WTC11 (cell line): ENCODE measurements at regions not wholly inside any gene's neighbourhood (a gene's known extent, or its start where the extent isn't known, plus 50 kb on each side); places are given as distances from the start of the nearest gene placed in this dataset.
"Not testable (repeated sequence)": the region's sequence is repeated elsewhere in the genome, so short reads cannot be mapped to it uniquely, and the experiment has no call there.

Experiments
- ATAC-seq: fragments of 200-7000 bp; cut with Tn5 transposase; 2 replicates; pipeline ENCODE4 v1.10.0; 2021; ENCODE audit warnings: mild to moderate bottlenecking, moderate library complexity
- CTCF ChIA-PET: fragments of 300-600 bp; sonication (Branson Sonifier 250); formaldehyde crosslinking; loops from one replicate; lab custom pipeline; 2021; ENCODE audit warnings: antibody characterized with exemption; lab: Charles Lee
- POLR2A ChIA-PET: fragments of 350-600 bp; sonication (Branson Sonifier 250); formaldehyde crosslinking; loops from one replicate; lab custom pipeline; 2021; ENCODE audit warnings: antibody characterized with exemption; lab: Charles Lee
- DNase-seq: peaks from one replicate; pipeline ENCODE4 v3.0.0; 2021; ENCODE audit warnings: low spot score
- H3K27ac Mint-ChIP-seq: 2 replicates; pipeline ENCODE4 v1.8.0; 2021; ENCODE audit warnings: mixed read lengths
- H3K27me3 Mint-ChIP-seq: 2 replicates; pipeline ENCODE4 v1.8.0; 2021; ENCODE audit warnings: low read depth, mild to moderate bottlenecking, moderate library complexity, mixed read lengths
- H3K36me3 Mint-ChIP-seq: 2 replicates; pipeline ENCODE4 v1.8.0; 2021; ENCODE audit warnings: mixed read lengths
- H3K4me1 Mint-ChIP-seq: 2 replicates; pipeline ENCODE4 v1.8.0; 2022; ENCODE audit warnings: mixed read lengths
- H3K4me3 Mint-ChIP-seq: 2 replicates; pipeline ENCODE4 v1.8.0; 2021; ENCODE audit warnings: mild to moderate bottlenecking, moderate library complexity, mixed read lengths
- H3K9me3 Mint-ChIP-seq: 2 replicates; pipeline ENCODE4 v1.8.0; 2021; ENCODE audit warnings: mixed read lengths
- ATF3 ChIP-seq: sonication (generic); formaldehyde crosslinking; conservative IDR thresholded peaks from 2 replicates; pipeline ENCODE4 v1.8.1; 2022; ENCODE audit warnings: mild to moderate bottlenecking, missing genetic modification reagents
- ATF6 ChIP-seq: sonication (generic); formaldehyde crosslinking; IDR thresholded peaks from 2 replicates; pipeline ENCODE4 v1.8.1; 2023; ENCODE audit warnings: mild to moderate bottlenecking, missing genetic modification reagents
- CREB1 ChIP-seq: sonication (generic); formaldehyde crosslinking; IDR thresholded peaks from 2 replicates; pipeline ENCODE4 v1.8.0; 2023; ENCODE audit warnings: mild to moderate bottlenecking, missing genetic modification reagents
- E2F1 ChIP-seq: sonication (generic); formaldehyde crosslinking; IDR thresholded peaks from 2 replicates; pipeline ENCODE4 v1.8.0; 2022; ENCODE audit warnings: mild to moderate bottlenecking, missing genetic modification reagents
- ESRRA ChIP-seq: sonication (generic); formaldehyde crosslinking; IDR thresholded peaks from 2 replicates; pipeline ENCODE4 v1.8.1; 2022; ENCODE audit warnings: mild to moderate bottlenecking, missing genetic modification reagents, borderline replicate concordance
- FOXP1 ChIP-seq: sonication (generic); formaldehyde crosslinking; IDR thresholded peaks from 2 replicates; pipeline ENCODE4 v1.8.0; 2022; ENCODE audit warnings: missing genetic modification reagents, mild to moderate bottlenecking, moderate library complexity, borderline replicate concordance
- GTF2I ChIP-seq: fragments of 250-450 bp; sonication (Bioruptor Pico); conservative IDR thresholded peaks from 2 replicates; pipeline ENCODE4 v1.4.0; 2021; ENCODE audit warnings: mild to moderate bottlenecking
- IRF1 ChIP-seq: sonication (generic); formaldehyde crosslinking; IDR thresholded peaks from 2 replicates; pipeline ENCODE4 v1.8.0; 2023; ENCODE audit warnings: missing genetic modification reagents
- IRF2 ChIP-seq: sonication (generic); formaldehyde crosslinking; IDR thresholded peaks from 2 replicates; pipeline ENCODE4 v1.8.0; 2022; ENCODE audit warnings: low read depth, missing genetic modification reagents, borderline replicate concordance
- JUN ChIP-seq: sonication (generic); formaldehyde crosslinking; IDR thresholded peaks from 2 replicates; pipeline ENCODE4 v1.8.0; 2023; ENCODE audit warnings: mild to moderate bottlenecking, missing genetic modification reagents
- KAT7 ChIP-seq: sonication (generic); formaldehyde crosslinking; IDR thresholded peaks from 2 replicates; pipeline ENCODE4 v1.8.1; 2023; ENCODE audit warnings: missing genetic modification reagents, mild to moderate bottlenecking, borderline replicate concordance
- MYBL2 ChIP-seq: sonication (generic); formaldehyde crosslinking; IDR thresholded peaks from 2 replicates; pipeline ENCODE4 v1.8.1; 2023; ENCODE audit warnings: mild to moderate bottlenecking, moderate library complexity, missing genetic modification reagents
- NR2C2 ChIP-seq: sonication (generic); formaldehyde crosslinking; IDR thresholded peaks from 2 replicates; pipeline ENCODE4 v1.8.0; 2022; ENCODE audit warnings: mild to moderate bottlenecking, missing genetic modification reagents
- TP53 ChIP-seq: sonication (generic); formaldehyde crosslinking; IDR thresholded peaks from 2 replicates; pipeline ENCODE4 v1.8.1; 2023; ENCODE audit warnings: mild to moderate bottlenecking, missing genetic modification reagents
- ZNF138 ChIP-seq: sonication (generic); formaldehyde crosslinking; conservative IDR thresholded peaks from 2 replicates; pipeline ENCODE4 v1.8.1; 2022; ENCODE audit warnings: mild to moderate bottlenecking, moderate library complexity, missing genetic modification reagents
- ZNF232 ChIP-seq: sonication (generic); formaldehyde crosslinking; IDR thresholded peaks from 2 replicates; pipeline ENCODE4 v1.8.0; 2022; ENCODE audit warnings: mild to moderate bottlenecking, missing genetic modification reagents
- ZNF317 ChIP-seq: sonication (generic); formaldehyde crosslinking; IDR thresholded peaks from 2 replicates; pipeline ENCODE4 v1.8.1; 2023; ENCODE audit warnings: low read depth, mild to moderate bottlenecking, moderate library complexity, missing genetic modification reagents, borderline replicate concordance
- ZNF423 ChIP-seq: fragments of 250-450 bp; sonication (Bioruptor Pico); IDR thresholded peaks from 2 replicates; pipeline ENCODE4 v2.1.2; 2022; ENCODE audit warnings: mild to moderate bottlenecking, moderate library complexity
- ZNF512 ChIP-seq: sonication (generic); formaldehyde crosslinking; IDR thresholded peaks from 2 replicates; pipeline ENCODE4 v1.8.1; 2022; ENCODE audit warnings: missing genetic modification reagents, borderline replicate concordance

GRCh38 chr21:14672466-14672865 lies 126.4 kb upstream of the SAMSN1 start (continued):
- TF ChIP-seq ZNF138 (CRISPR knock-in tag) (no peak), MYBL2 (CRISPR knock-in tag) (no peak), FOXP1 (CRISPR knock-in tag) (no peak), ZNF423 (CRISPR knock-in tag) (no peak), KAT7 (CRISPR knock-in tag) (no peak)

- TF ChIP-seq ATF3 (CRISPR knock-in tag): no peak
- TF ChIP-seq ATF6 (CRISPR knock-in tag): no peak
- no peak for TF ChIP-seq TP53
- TF ChIP-seq GTF2I (CRISPR knock-in tag): no peak
- no peak for TF ChIP-seq JUN
- no peak for TF ChIP-seq ZNF512
- TF ChIP-seq KAT7 (CRISPR knock-in tag): no peak
- TF ChIP-seq IRF1: no peak
- no peak for TF ChIP-seq CREB1
- TF ChIP-seq IRF2 (CRISPR knock-in tag): no peak
- TF ChIP-seq NR2C2 (CRISPR knock-in tag): no peak
- ATAC-seq (no peak), DNase-seq (no peak)
- Mint-ChIP-seq H3K4me3 (no peak overlapping the region), H3K4me1 (0 out of 2 replicates have a peak, but pooled peaks cover 4% of the 10 kb centered on the region), H3K27me3 (no peaks in the 10 kb centered on the region), H3K27ac (no peak overlapping the region), H3K36me3 (no peaks in the 10 kb centered on the region), H3K9me3 (peaks cover 18% of the 10 kb centered on the region)
- ChIA-PET CTCF (no interaction called here), POLR2A (no interaction called here)
Observed at GRCh38 chr21:14670409-14670808, 124.3 kb upstream of the SAMSN1 start.

- H3K27ac Mint-ChIP-seq, H3K27me3 Mint-ChIP-seq, ATAC-seq, DNase-seq, H3K4me3 Mint-ChIP-seq, POLR2A ChIA-PET, H3K4me1 Mint-ChIP-seq, CTCF ChIA-PET, H3K36me3 Mint-ChIP-seq: not testable (repeated sequence)
- peaks cover 21% of the 10 kb centered on the region for H3K9me3 Mint-ChIP-seq
Observed at GRCh38 chr21:14669092-14669491, 123.0 kb upstream of the SAMSN1 start.

GRCh38 chr21:14657241-14658008 lies 111.3 kb upstream of the SAMSN1 start:
- Mint-ChIP-seq H3K9me3 (no peaks in the 10 kb centered on the region), H3K4me1 (no peaks in the 10 kb centered on the region), H3K4me3 (no peak overlapping the region)
- POLR2A ChIA-PET: no interaction called here
- CTCF ChIA-PET: no interaction called here
- TF ChIP-seq E2F1 (CRISPR knock-in tag) (no peak), IRF1 (no peak), ESRRA (CRISPR knock-in tag) (no peak), ZNF232 (CRISPR knock-in tag) (no peak), MYBL2 (CRISPR knock-in tag) (no peak), ZNF317 (CRISPR knock-in tag) (no peak)
- TF ChIP-seq, all 79 proteins: peak for 0
- ATAC-seq (no peak), DNase-seq (no peak)
- Mint-ChIP-seq H3K36me3 (no peaks in the 10 kb centered on the region), H3K27ac (no peak overlapping the region), H3K27me3 (no peaks in the 10 kb centered on the region)
